Thyroid gland (tissue), 4 donors: ENCODE measurements at regions not wholly inside any gene's neighbourhood (a gene's known extent, or its start where the extent isn't known, plus 50 kb on each side); places are given as distances from the start of the nearest gene placed in this dataset.

Experiments used
- CTCF ChIP-seq, 6 experiments: fragments of 200-600 bp in 3 of 6; fragments of 450-650 bp in 3 of 6; sonication (generic) in 3 of 6; IDR thresholded peaks; one replicate each; pipeline ENCODE4 v1.5.1; 2016 to 2019; ENCODE audit warnings: antibody characterized with exemption in 6 of 6, mild to moderate bottlenecking in 2 of 6, inconsistent platforms in 1 of 6, moderate library complexity in 1 of 6
- POLR2A ChIP-seq, 2 donors: fragments of 450-650 bp; IDR thresholded peaks; one replicate each; pipeline ENCODE4 v1.6.1; 2017; ENCODE audit warnings: antibody characterized with exemption in 2 of 2, mild to moderate bottlenecking in 2 of 2, moderate library complexity in 1 of 2

GRCh38 chr20:41877911-41878310 is 259.7 kb upstream of the CHD6 start:
- no peak for TF ChIP-seq CTCF (IDR thresholded peaks at IDR 0.05)
- no peak for TF ChIP-seq POLR2A (IDR thresholded peaks at IDR 0.05)
